Panc1 (cell line): ENCODE measurements at regions not wholly inside any gene's neighbourhood (a gene's known extent, or its start where the extent isn't known, plus 50 kb on each side); places are given as distances from the start of the nearest gene placed in this dataset.

Experiments used
- ATAC-seq: fragments of 200-7000 bp; cut with Tn5 transposase; 2 replicates; pipeline ENCODE4 v1.9.1; 2020; ENCODE audit warnings: mild to moderate bottlenecking, moderate library complexity
- BruUV-seq: library from RNA; stranded (reverse); fragments of 400-500 nt; replicated peaks from 2 replicates; lab custom pipeline; 2021; lab: Mats Ljungman, UMichigan
- CTCF ChIA-PET: fragments of 300-600 bp; sonication (Branson Sonifier 250); formaldehyde crosslinking; loops from one replicate; lab custom pipeline; 2022; ENCODE audit warnings: antibody characterized with exemption; lab: Charles Lee
- POLR2A ChIA-PET: fragments of 300-600 bp; sonication (Branson Sonifier 250); formaldehyde crosslinking; loops from one replicate; lab custom pipeline; 2022; ENCODE audit warnings: antibody characterized with exemption; lab: Charles Lee
- DNase-seq: peaks from one replicate; pipeline ENCODE4 v3.0.0-alpha.2; 2010; ENCODE audit warnings: low read depth, low spot score
- H3K27ac ChIP-seq: 2 replicates; pipeline ENCODE4 v1.5.1; 2011; ENCODE audit warnings: mild to moderate bottlenecking, low read length, inconsistent platforms
- H3K27me3 ChIP-seq: fragments of 200-500 bp; sonication (Bioruptor generic); 2 replicates; pipeline ENCODE4 v1.6.0; 2014; ENCODE audit warnings: low read length, inconsistent platforms; ENCODE audit not compliant: control insufficient read depth, insufficient read depth
- H3K36me3 ChIP-seq: fragments of 200-500 bp; sonication (Bioruptor generic); 2 replicates; pipeline ENCODE4 v1.5.1; 2014; ENCODE audit warnings: inconsistent platforms, mild to moderate bottlenecking, low read length, moderate library complexity; ENCODE audit not compliant: control insufficient read depth, insufficient read depth
- H3K4me1 ChIP-seq: 2 replicates; pipeline ENCODE4 v1.5.1; 2011; ENCODE audit warnings: inconsistent platforms, mild to moderate bottlenecking, low read length, moderate library complexity; ENCODE audit not compliant: control insufficient read depth, insufficient read depth
- H3K4me3 ChIP-seq, 2 experiments: 2 replicates each; pipeline ENCODE4 v1.5.1; 2011 to 2012; ENCODE audit warnings: low read depth in 2 of 2, low read length in 2 of 2, mild to moderate bottlenecking in 2 of 2, inconsistent platforms in 1 of 2, moderate library complexity in 1 of 2
- H3K9me3 ChIP-seq: fragments of 200-500 bp; sonication (Bioruptor generic); 2 replicates; pipeline ENCODE4 v1.5.1; 2014; ENCODE audit warnings: low read depth, mild to moderate bottlenecking, inconsistent platforms, low read length, moderate library complexity; ENCODE audit not compliant: control insufficient read depth, insufficient read depth
- POLR2AphosphoS5 ChIP-seq: IDR thresholded peaks from 2 replicates; pipeline ENCODE4 v1.6.1; 2012; ENCODE audit warnings: mild to moderate bottlenecking, low read depth, low read length, moderate library complexity
- REST ChIP-seq, 2 experiments: IDR thresholded peaks; 2 replicates each; pipeline ENCODE4 v1.6.1; 2011 to 2012; ENCODE audit warnings: low read depth in 2 of 2, control low read depth in 1 of 2, low read length in 1 of 2, mild to moderate bottlenecking in 1 of 2, moderate library complexity in 1 of 2; ENCODE audit not compliant: insufficient read depth in 1 of 2
- SIN3A ChIP-seq: IDR thresholded peaks from 2 replicates; pipeline ENCODE4 v1.6.1; 2012; ENCODE audit warnings: low read depth, mild to moderate bottlenecking, low read length, moderate library complexity, borderline replicate concordance; ENCODE audit not compliant: insufficient read depth
- TCF7L2 ChIP-seq: IDR thresholded peaks from 2 replicates; pipeline ENCODE4 v1.6.1; 2011; ENCODE audit warnings: mild to moderate bottlenecking, low read depth, low read length, inconsistent platforms
- in situ Hi-C: cut with HindIII; loops from 2 replicates; pipeline ENCODE4 v1.10.0; 2016; ENCODE audit warnings: low sequenced_read_pairs, low pct_unique_long_range_greater_than_20kb
- intact Hi-C: fragments of 100-400 bp; cut with micrococcal nuclease; formaldehyde crosslinking; loops from one replicate; pipeline ENCODE4 v1.10.0; 2022; ENCODE audit not compliant: unreplicated experiment
- TF ChIP-seq, protein P1 (sequence below): fragments of 450-650 bp; IDR thresholded peaks from 2 replicates; pipeline ENCODE4 v1.5.1; 2017; ENCODE audit warnings: mild to moderate bottlenecking

DNA sequence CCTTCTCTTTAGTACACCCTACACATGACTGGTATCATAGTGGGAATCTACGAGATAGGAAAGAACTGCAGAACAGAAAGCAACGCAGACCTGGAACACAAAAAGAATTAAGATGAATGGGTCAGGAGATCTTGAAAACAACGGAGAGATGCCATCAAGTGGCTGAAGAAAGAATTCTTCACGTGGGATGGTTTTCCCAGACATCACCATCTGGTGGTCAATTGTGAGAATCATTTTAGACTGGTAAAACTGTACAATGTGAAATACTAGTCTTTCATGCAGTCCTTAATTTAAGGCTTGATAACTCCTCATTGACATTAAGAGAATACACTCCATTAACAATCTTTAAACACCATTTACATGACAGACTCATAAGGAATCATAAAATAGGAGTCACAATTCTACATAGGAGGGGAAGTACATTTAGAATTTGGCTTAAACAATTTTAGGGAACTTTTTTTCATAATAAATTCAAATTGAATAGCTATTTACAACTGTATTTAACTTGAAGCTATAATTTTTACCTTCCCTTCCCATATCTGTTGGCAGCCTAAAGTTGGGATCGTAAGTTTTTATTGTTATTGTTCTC, 128.4 kb upstream of the TRPM3 start:
- in situ Hi-C loops (no loop called here), intact Hi-C loops (loop anchor here (1.0 to 2.0 kb wide), 3 partner anchors 325 to 617 kb away; no protein-coding TSS in a partner anchor)
- Histone ChIP-seq H3K4me3 (no peak overlapping the region), H3K36me3 (no peaks in the 10 kb centered on the region), H3K4me1 (no peaks in the 10 kb centered on the region), H3K9me3 (no peaks in the 10 kb centered on the region), H3K27me3 (no peaks in the 10 kb centered on the region), H3K27ac (no peak overlapping the region)
- peak; percentile 27 for DNase-seq
- POLR2A ChIA-PET, result no interaction called here
- no TSS peak for BruUV-seq
- ATAC-seq, result peak; percentile 83
- CTCF ChIA-PET, result no interaction called here
- TF ChIP-seq SIN3A (no peak), REST (IDR thresholded peaks at IDR 0.05; ENCODE audit: insufficient read depth in 1 of 2, low read depth in 2 of 2, low read length in 1 of 2) (no peak), POLR2AphosphoS5 (no peak)
- TF ChIP-seq, protein P1, sequence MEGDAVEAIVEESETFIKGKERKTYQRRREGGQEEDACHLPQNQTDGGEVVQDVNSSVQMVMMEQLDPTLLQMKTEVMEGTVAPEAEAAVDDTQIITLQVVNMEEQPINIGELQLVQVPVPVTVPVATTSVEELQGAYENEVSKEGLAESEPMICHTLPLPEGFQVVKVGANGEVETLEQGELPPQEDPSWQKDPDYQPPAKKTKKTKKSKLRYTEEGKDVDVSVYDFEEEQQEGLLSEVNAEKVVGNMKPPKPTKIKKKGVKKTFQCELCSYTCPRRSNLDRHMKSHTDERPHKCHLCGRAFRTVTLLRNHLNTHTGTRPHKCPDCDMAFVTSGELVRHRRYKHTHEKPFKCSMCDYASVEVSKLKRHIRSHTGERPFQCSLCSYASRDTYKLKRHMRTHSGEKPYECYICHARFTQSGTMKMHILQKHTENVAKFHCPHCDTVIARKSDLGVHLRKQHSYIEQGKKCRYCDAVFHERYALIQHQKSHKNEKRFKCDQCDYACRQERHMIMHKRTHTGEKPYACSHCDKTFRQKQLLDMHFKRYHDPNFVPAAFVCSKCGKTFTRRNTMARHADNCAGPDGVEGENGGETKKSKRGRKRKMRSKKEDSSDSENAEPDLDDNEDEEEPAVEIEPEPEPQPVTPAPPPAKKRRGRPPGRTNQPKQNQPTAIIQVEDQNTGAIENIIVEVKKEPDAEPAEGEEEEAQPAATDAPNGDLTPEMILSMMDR, result peak; percentile 70; the same call in 1 of the 2 replicates

GRCh38 chr9:71245651-71246050, 124.2 kb upstream of the TRPM3 start:
- no TSS peak for BruUV-seq
- Histone ChIP-seq H3K4me3 (no peak overlapping the region), H3K27me3 (no peaks in the 10 kb centered on the region), H3K36me3 (no peaks in the 10 kb centered on the region), H3K9me3 (no peaks in the 10 kb centered on the region), H3K4me1 (no peaks in the 10 kb centered on the region), H3K27ac (no peak overlapping the region)
- DNase-seq, result no peak
- intact Hi-C loops (no loop called here), in situ Hi-C loops (no loop called here)
- CTCF ChIA-PET, result no interaction called here
- TF ChIP-seq POLR2AphosphoS5, result no peak
- no peak for TF ChIP-seq REST (IDR thresholded peaks at IDR 0.05; ENCODE audit: insufficient read depth in 1 of 2, low read depth in 2 of 2, low read length in 1 of 2)
- no peak for TF ChIP-seq SIN3A
- TF ChIP-seq, protein P1, result no peak
- no peak for TF ChIP-seq TCF7L2
- POLR2A ChIA-PET, result no interaction called here
- ATAC-seq, result no peak
